ENCODE measurements at regions not wholly inside any gene's neighbourhood (a gene's known extent, or its start where the extent isn't known, plus 50 kb on each side); places are given as distances from the start of the nearest gene placed in this dataset.
"Not testable (repeated sequence)": the region's sequence is repeated elsewhere in the genome, so short reads cannot be mapped to it uniquely, and the experiment has no call there.

- no peak for ATAC-seq (ENCODE audit: poor library complexity)
- DNase-seq: no peak
- POLR2A ChIA-PET: no interaction called here
- Mint-ChIP-seq H3K9me3 (no peaks in the 10 kb centered on the region), H3K4me3 (no peak overlapping the region), H3K36me3 (ENCODE audit: low read depth) (no peaks in the 10 kb centered on the region), H3K4me1 (ENCODE audit: low read depth) (no peaks in the 10 kb centered on the region), H3K27ac (no peak overlapping the region), H3K27me3 (no peaks in the 10 kb centered on the region)
- CTCF ChIA-PET: no interaction called here
- TF ChIP-seq CTCF (IDR thresholded peaks at IDR 0.05): no peak
- no peaks in the 10 kb centered on the region for H3K4me1 ChIP-seq (ENCODE audit: insufficient read depth, low read length)
- no peak overlapping the region for H3K4me3 ChIP-seq (ENCODE audit: low read length)
- H3K27me3 ChIP-seq (ENCODE audit: control insufficient read depth in 1 of 2, insufficient read depth in 2 of 2, low read length in 2 of 2): no peaks in the 10 kb centered on the region
- intact Hi-C loops (cut with DNase I, micrococcal nuclease): no loop called here
- H3K9me3 ChIP-seq (ENCODE audit: control insufficient read depth in 1 of 2, insufficient read depth in 1 of 2, low read length in 2 of 2): peaks cover 0 to 3% of the 10 kb centered on the region in 2 experiments
- H3K36me3 ChIP-seq (ENCODE audit: insufficient read depth, low read length): no peaks in the 10 kb centered on the region
- no peak overlapping the region for H3K27ac ChIP-seq (ENCODE audit: low read depth in 1 of 2, low read length in 2 of 2)
Measured at GRCh38 chrX:35289952-35290351, 347.4 kb downstream of the FAM47B start.

- intact Hi-C loops (cut with DNase I, micrococcal nuclease): no loop called here
- no peak overlapping the region for H3K4me3 ChIP-seq (ENCODE audit: low read length)
- H3K9me3 Mint-ChIP-seq: no peaks in the 10 kb centered on the region
- no peaks in the 10 kb centered on the region for H3K36me3 Mint-ChIP-seq (ENCODE audit: low read depth)
- ChIA-PET CTCF (no interaction called here), POLR2A (no interaction called here)
- ATAC-seq (ENCODE audit: poor library complexity) (no peak), DNase-seq (no peak)
- no peaks in the 10 kb centered on the region for H3K36me3 ChIP-seq (ENCODE audit: insufficient read depth, low read length)
- H3K4me1 ChIP-seq (ENCODE audit: insufficient read depth, low read length): no peaks in the 10 kb centered on the region
- no peak overlapping the region for H3K27ac Mint-ChIP-seq
- no peaks in the 10 kb centered on the region for H3K27me3 ChIP-seq (ENCODE audit: control insufficient read depth in 1 of 2, insufficient read depth in 2 of 2, low read length in 2 of 2)
- H3K27ac ChIP-seq (ENCODE audit: low read depth in 1 of 2, low read length in 2 of 2): no peak overlapping the region
- no peak overlapping the region for H3K4me3 Mint-ChIP-seq
- no peaks in the 10 kb centered on the region for H3K9me3 ChIP-seq (ENCODE audit: control insufficient read depth in 1 of 2, insufficient read depth in 1 of 2, low read length in 2 of 2)
- no peaks in the 10 kb centered on the region for H3K27me3 Mint-ChIP-seq
- H3K4me1 Mint-ChIP-seq (ENCODE audit: low read depth): no peaks in the 10 kb centered on the region
- TF ChIP-seq CTCF (IDR thresholded peaks at IDR 0.05): no peak
Measured at GRCh38 chrX:35291013-35291412, 348.4 kb downstream of the FAM47B start.

- Mint-ChIP-seq H3K27ac (no peak overlapping the region), H3K27me3 (no peaks in the 10 kb centered on the region), H3K4me3 (no peak overlapping the region), H3K36me3 (ENCODE audit: low read depth) (no peaks in the 10 kb centered on the region), H3K9me3 (no peaks in the 10 kb centered on the region), H3K4me1 (ENCODE audit: low read depth) (no peaks in the 10 kb centered on the region)
- no peak for TF ChIP-seq CTCF (IDR thresholded peaks at IDR 0.05)
- no peaks in the 10 kb centered on the region for H3K27me3 ChIP-seq (ENCODE audit: control insufficient read depth in 1 of 2, insufficient read depth in 2 of 2, low read length in 2 of 2)
- no peak for DNase-seq
- ChIA-PET POLR2A (no interaction called here), CTCF (no interaction called here)
- H3K27ac ChIP-seq (ENCODE audit: low read depth in 1 of 2, low read length in 2 of 2): no peak overlapping the region
- intact Hi-C loops (cut with DNase I, micrococcal nuclease): no loop called here
- H3K36me3 ChIP-seq (ENCODE audit: insufficient read depth, low read length): no peaks in the 10 kb centered on the region
- H3K4me1 ChIP-seq (ENCODE audit: insufficient read depth, low read length): no peaks in the 10 kb centered on the region
- no peaks in the 10 kb centered on the region for H3K9me3 ChIP-seq (ENCODE audit: control insufficient read depth in 1 of 2, insufficient read depth in 1 of 2, low read length in 2 of 2)
- no peak overlapping the region for H3K4me3 ChIP-seq (ENCODE audit: low read length)
- no peak for ATAC-seq (ENCODE audit: poor library complexity)
Measured at GRCh38 chrX:35292522-35292921, 349.9 kb downstream of the FAM47B start.

GRCh38 chrX:35305037-35305436 is 362.4 kb downstream of the FAM47B start:
- ATAC-seq (ENCODE audit: poor library complexity); POLR2A ChIA-PET; H3K36me3 ChIP-seq (ENCODE audit: insufficient read depth, low read length); H3K27me3 Mint-ChIP-seq; intact Hi-C loops (cut with DNase I, micrococcal nuclease); H3K4me1 Mint-ChIP-seq (ENCODE audit: low read depth); H3K27ac Mint-ChIP-seq; H3K4me1 ChIP-seq (ENCODE audit: insufficient read depth, low read length); H3K4me3 Mint-ChIP-seq; H3K9me3 Mint-ChIP-seq; DNase-seq; H3K4me3 ChIP-seq (ENCODE audit: low read length); H3K9me3 ChIP-seq (ENCODE audit: control insufficient read depth in 1 of 2, insufficient read depth in 1 of 2, low read length in 2 of 2); H3K27ac ChIP-seq (ENCODE audit: low read depth in 1 of 2, low read length in 2 of 2); H3K27me3 ChIP-seq (ENCODE audit: control insufficient read depth in 1 of 2, insufficient read depth in 2 of 2, low read length in 2 of 2); CTCF ChIA-PET; H3K36me3 Mint-ChIP-seq (ENCODE audit: low read depth): not testable (repeated sequence)

All from CD4-positive, alpha-beta T cell (primary cell).